NT2/D1 (cell line): ENCODE measurements at regions not wholly inside any gene's neighbourhood (a gene's known extent, or its start where the extent isn't known, plus 50 kb on each side); places are given as distances from the start of the nearest gene placed in this dataset.

ENCODE experiments used
- YY1 ChIP-seq: IDR thresholded peaks from 2 replicates; pipeline ENCODE4 v1.6.1; 2011; ENCODE audit not compliant: insufficient read length, insufficient read depth
- ZNF274 ChIP-seq: IDR thresholded peaks from 2 replicates; pipeline ENCODE4 v1.6.1; 2011; ENCODE audit warnings: mild to moderate bottlenecking, low read depth, low read length

GRCh38 chr10:90450797-90451196 lies 407.0 kb downstream of the HTR7 start:
- TF ChIP-seq ZNF274 (no peak), YY1 (no peak)
